Non-pigmented ciliary epithelial cell (primary cell): ENCODE measurements at regions not wholly inside any gene's neighbourhood (a gene's known extent, or its start where the extent isn't known, plus 50 kb on each side); places are given as distances from the start of the nearest gene placed in this dataset.

Experiments
- DNase-seq: peaks from one replicate; pipeline ENCODE4 v3.0.0-alpha.2; 2010; ENCODE audit warnings: low read depth

GRCh38 chr6:45741437-45742171 lies 274.1 kb downstream of the CLIC5 start:
- no peak for DNase-seq

DNA sequence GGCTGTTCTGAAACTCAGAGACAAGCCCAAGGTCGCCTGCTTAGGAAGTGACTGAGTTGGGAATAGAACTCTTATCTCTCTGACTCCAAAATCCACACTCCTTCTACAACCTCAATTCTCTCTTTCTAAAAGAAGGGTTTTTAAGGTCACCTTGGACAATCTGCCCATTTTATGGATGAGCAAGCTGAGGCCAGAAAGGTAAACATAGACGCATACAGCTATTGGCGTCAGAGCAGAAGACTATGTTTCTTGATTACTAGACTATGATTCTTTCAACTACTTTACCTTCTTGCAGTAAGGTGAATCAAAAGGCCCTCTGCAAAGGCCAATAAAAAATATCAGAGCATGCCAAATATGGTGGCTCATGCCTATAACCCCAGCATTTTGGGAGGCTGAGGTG lies 276.6 kb downstream of the CLIC5 start:
- no peak for DNase-seq

DNA sequence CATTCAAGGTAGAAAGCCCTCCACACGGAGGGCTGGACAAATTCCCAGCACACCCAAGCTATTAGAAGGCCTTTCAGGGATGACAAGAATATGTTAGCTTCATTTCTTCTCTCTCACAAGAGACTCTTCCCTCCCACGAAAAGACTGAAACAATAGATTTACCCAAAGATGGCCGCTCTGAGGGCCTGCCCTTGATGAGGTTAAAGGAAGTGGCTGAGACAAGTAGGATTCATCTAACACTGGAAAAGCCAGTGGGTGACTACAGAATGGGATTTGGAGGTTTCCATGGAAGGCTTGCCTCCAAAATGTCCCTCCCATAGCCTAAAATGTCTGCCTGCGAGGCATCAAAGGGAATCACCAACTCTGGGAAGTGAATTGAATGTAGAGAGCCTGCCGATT lies 277.6 kb downstream of the CLIC5 start:
- no peak for DNase-seq

DNA sequence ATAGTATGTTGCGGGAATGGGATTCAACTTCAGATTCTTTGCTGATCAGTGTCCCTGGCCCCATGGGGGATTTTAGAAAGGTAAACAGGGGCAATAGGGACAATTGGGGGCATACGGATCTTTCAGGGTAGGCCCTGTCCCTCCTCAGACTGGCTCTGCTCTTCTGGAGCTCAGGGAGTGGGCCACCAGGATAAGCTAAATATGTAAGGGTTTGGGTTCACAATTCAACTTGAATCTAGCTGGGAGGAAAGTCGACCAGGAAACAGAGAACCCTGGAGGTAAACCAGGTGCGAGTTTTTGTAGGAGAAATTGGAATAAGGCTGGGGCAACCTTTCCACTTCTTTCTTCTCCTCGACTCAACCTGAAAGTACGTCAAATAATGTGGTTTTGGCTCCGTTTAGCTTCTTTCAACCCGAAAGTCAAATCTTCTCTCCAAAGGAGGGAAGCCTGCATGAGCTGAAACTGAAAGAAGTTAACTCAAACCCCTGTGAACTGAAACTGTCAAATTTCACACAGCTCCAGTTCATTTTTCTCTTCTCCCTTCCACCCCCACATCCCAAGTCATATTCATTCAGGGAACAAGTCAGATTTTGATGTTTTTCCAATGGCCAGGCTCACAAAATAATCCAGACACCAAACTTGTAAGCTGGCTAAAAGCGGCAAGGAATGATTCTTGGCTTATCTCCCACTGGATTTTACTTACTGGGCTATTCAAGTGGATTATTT lies 278.2 kb downstream of the CLIC5 start:
- no peak for DNase-seq

GRCh38 chr6:45736134-45736533 lies 279.5 kb downstream of the CLIC5 start:
- DNase-seq, result no peak

- DNase-seq, result no peak
These were observed 282.9 kb downstream of the CLIC5 start for GRCh38 chr6:45732731-45733130.

- no peak for DNase-seq
These were observed 285.4 kb downstream of the CLIC5 start for GRCh38 chr6:45730232-45730631.

DNA sequence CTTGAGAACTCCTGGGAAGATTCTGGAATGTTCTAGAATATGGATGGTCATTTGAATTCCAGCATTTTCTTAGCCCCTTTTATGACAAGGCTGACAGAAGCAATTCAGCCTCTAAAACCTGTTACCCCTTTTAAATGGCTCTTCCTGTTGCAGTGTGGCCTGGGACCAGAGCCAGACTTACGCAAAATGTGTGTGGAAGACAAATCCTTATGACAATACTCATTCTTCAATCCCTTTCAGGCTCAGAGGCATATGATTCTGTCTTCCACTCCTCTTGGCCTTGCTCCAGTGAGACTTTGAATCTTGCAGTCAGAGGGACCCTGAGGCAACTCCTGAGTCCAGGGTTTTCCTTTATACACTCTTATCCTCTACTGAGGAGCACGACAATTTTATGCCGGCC lies 287.0 kb downstream of the CLIC5 start:
- DNase-seq, result no peak

DNA sequence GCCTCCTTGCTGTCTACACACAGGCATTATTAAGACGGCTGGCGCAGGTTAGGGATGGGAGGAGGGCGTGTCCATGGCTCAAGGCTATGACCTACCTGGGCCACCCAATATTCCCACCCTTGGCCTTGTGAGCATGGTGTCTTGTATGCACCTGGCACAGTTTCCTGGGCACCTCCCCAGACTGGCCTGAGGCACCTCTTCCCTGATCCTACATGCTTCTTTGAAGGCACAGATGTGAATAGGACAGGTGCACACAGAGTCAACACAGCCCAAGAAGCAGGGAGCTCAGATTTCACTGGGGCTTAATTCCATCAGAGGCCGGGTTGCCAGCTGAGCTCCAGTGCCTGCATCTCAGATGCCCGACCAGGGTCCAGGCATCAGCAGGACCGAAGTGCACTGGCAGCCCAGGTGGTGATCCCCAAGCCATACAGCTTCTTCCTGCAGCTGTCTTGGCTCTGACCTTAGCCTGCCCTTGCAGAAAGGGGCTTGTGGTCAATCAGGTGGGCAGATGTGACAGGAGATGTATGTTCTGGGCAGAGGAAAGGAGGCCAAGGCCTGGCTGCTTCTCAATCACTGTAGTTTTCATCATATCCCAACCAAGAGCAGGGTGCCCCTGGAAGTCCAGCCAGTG lies 287.7 kb downstream of the CLIC5 start:
- no peak for DNase-seq

DNA sequence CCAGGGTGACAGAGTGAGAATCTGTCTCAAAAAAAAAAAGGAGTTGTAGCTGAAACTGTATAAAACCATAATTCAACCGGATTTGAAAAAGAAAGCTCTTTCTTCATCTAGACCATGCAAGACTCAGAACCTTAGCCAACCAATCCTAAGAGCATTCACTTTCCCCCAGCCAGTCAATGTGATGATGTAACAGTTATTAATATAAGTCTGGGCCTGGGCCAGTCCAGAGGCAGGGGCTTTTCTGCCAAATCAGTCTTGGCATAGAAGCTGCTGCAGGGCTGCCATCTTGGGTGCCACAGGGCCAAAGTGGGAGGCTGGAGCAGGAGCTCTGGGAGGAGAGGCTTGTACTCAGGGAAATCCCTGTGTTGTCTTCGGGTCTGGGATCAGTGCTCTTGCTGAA lies 288.4 kb downstream of the CLIC5 start:
- no peak for DNase-seq

GRCh38 chr6:45726444-45726843 lies 289.2 kb downstream of the CLIC5 start:
- no peak for DNase-seq

DNA sequence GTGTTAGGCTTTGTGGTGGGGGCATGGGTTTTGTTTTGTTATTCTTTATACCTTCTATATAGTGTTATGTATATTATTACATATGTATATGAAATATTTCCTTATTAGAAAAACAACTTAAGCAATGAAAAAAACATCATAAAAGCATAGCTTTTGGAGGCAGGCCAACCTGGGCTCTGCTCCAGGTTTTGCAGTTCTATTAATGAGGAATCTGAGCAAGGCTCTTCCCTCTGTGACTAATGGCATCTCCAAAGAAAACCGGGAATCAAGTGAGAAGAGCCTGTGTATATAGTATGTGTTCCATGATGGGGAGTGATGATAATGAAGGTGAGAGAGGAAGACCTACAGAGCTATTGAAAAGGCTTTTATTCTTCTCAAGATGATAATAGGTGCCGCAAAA lies 291.1 kb downstream of the CLIC5 start:
- peak; percentile 57 for DNase-seq

DNA sequence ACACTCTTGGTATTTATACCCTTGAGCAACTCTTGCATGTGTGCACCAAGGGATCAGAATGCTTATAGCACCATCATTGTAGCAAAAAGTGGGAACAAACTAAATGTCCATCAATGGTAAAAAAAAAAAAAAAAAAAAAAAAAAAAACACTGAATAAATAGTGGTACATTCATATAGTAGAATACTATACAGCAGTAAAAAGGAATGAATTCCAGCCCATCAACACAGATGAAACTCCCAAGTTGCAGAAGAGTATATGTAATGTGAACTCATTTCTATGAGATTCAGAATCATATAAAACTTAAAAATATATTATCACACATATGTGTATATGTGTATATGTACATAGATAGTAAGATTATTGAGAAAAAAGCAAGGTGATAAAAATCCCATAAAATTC lies 291.6 kb downstream of the CLIC5 start:
- DNase-seq, result no peak

DNA sequence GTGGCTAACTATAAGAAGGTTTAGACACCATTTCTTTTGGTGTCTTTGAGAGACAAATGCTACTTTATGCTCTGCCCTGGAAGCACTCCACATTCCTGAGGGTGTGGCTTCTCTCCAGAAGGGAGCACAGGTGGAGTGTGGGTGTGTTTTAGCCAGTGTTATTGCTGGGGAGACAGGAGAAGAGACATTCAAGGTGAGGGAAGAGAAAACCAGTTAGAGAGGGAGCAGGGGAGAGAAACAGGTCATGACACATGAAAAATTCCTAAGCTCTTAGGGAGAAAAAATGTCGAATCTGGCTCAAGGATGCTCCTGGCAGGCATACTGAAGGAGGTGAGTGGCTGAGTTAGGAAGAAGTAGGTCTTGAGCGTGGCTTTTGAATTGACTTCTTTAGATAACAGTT lies 292.8 kb downstream of the CLIC5 start:
- DNase-seq, result no peak

DNA sequence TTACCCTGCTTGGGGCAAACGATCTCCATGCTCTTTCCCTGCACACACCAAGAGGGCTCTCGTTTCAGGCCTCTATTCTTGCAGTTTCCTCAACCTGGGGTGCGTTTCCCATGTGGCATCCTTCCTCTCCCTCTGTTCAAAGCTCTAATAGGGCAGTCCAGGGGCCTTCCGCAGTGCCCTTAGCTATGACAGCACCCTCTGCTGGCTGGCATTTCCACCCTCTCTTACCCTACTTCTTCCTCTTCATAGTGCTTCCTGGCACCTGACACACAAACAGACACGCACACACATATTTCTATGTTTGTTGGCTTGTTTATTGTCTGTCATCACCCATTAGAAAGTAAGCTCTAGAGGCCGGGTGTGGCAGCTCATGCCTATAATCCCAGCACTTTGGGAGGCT lies 294.0 kb downstream of the CLIC5 start:
- no peak for DNase-seq

- DNase-seq, result no peak
These were observed 296.8 kb downstream of the CLIC5 start for GRCh38 chr6:45718871-45719270.

DNA sequence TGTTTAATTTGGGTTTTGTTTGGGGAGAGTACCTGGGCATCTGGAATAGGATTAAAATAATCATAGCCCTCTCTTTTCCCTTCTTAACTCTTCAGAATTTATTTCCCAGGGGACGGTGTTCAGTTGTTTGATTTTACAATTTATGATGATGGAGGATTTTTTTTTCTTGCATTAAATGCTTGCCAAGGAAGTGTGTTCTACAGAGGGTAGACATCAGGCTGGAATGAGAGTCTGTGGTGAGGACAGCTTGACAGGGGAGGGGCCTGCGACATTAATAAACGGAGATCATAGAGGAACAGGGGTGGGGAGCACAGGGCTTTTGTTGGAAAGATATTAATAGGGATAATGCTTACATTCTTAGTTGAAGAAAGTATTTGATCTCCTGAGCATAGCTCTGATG lies 297.5 kb downstream of the CLIC5 start:
- DNase-seq, result no peak

GRCh38 chr6:45717715-45718114 lies 297.9 kb downstream of the CLIC5 start:
- DNase-seq, result no peak

- no peak for DNase-seq
These were observed 298.6 kb downstream of the CLIC5 start for GRCh38 chr6:45717027-45717426.

- DNase-seq, result no peak
These were observed 300.2 kb downstream of the CLIC5 start for GRCh38 chr6:45715508-45715803.

GRCh38 chr6:45714741-45715507 lies 300.7 kb downstream of the CLIC5 start:
- DNase-seq, result peak; percentile 67

- no peak for DNase-seq
These were observed 301.5 kb downstream of the CLIC5 start for GRCh38 chr6:45714006-45714730.
